HG03460 (cell line): ENCODE measurements at regions not wholly inside any gene's neighbourhood (a gene's known extent, or its start where the extent isn't known, plus 50 kb on each side); places are given as distances from the start of the nearest gene placed in this dataset.
"Not testable (repeated sequence)": the region's sequence is repeated elsewhere in the genome, so short reads cannot be mapped to it uniquely, and the experiment has no call there.

Experiments
- ATAC-seq: cut with Tn5 transposase; IDR thresholded peaks from one replicate; pipeline ENCODE4 v1.9.1; 2021; ENCODE audit not compliant: unreplicated experiment

GRCh38 chr4:142897518-142897917 is 51.4 kb upstream of the INPP4B start:
- not testable (repeated sequence) for ATAC-seq

- no peak for ATAC-seq
These were observed 54.5 kb upstream of the INPP4B start for GRCh38 chr4:142900622-142901021.

- ATAC-seq: no peak
These were observed 55.1 kb upstream of the INPP4B start for GRCh38 chr4:142901166-142901662.

GRCh38 chr4:142903617-142904016 is 57.5 kb upstream of the INPP4B start:
- ATAC-seq: not testable (repeated sequence)

- no peak for ATAC-seq
These were observed 63.8 kb upstream of the INPP4B start for GRCh38 chr4:142909908-142910307.

- no peak for ATAC-seq
These were observed 66.9 kb upstream of the INPP4B start for GRCh38 chr4:142913034-142913433.

- ATAC-seq: no peak
These were observed 67.4 kb upstream of the INPP4B start for GRCh38 chr4:142913461-142914030.

GRCh38 chr4:142917678-142918077 is 71.6 kb upstream of the INPP4B start:
- no peak for ATAC-seq

GRCh38 chr4:142922720-142923119 is 76.6 kb upstream of the INPP4B start:
- ATAC-seq: no peak

- ATAC-seq: no peak
These were observed 77.5 kb upstream of the INPP4B start for GRCh38 chr4:142923619-142924018.

GRCh38 chr4:142925161-142925560 is 79.1 kb upstream of the INPP4B start:
- ATAC-seq: no peak

GRCh38 chr4:142927721-142928120 is 81.6 kb upstream of the INPP4B start:
- ATAC-seq: no peak

- no peak for ATAC-seq
These were observed 83.4 kb upstream of the INPP4B start for GRCh38 chr4:142929526-142929925.

GRCh38 chr4:142933207-142933606 is 87.1 kb upstream of the INPP4B start:
- no peak for ATAC-seq

GRCh38 chr4:142940425-142941330 is 94.6 kb upstream of the INPP4B start:
- ATAC-seq: no peak

GRCh38 chr4:142944565-142944964 is 98.5 kb upstream of the INPP4B start:
- no peak for ATAC-seq

- ATAC-seq: no peak
These were observed 106.9 kb upstream of the INPP4B start for GRCh38 chr4:142952821-142953580.

GRCh38 chr4:142954415-142954814 is 108.3 kb upstream of the INPP4B start:
- ATAC-seq: no peak

- no peak for ATAC-seq
These were observed 109.4 kb upstream of the INPP4B start for GRCh38 chr4:142955501-142955900.

GRCh38 chr4:142959173-142959572 is 113.1 kb upstream of the INPP4B start:
- no peak for ATAC-seq

GRCh38 chr4:142960126-142960525 is 114.0 kb upstream of the INPP4B start:
- ATAC-seq: no peak
